ENCODE measurements at regions not wholly inside any gene's neighbourhood (a gene's known extent, or its start where the extent isn't known, plus 50 kb on each side); places are given as distances from the start of the nearest gene placed in this dataset.

- TF ChIP-seq, protein P1, sequence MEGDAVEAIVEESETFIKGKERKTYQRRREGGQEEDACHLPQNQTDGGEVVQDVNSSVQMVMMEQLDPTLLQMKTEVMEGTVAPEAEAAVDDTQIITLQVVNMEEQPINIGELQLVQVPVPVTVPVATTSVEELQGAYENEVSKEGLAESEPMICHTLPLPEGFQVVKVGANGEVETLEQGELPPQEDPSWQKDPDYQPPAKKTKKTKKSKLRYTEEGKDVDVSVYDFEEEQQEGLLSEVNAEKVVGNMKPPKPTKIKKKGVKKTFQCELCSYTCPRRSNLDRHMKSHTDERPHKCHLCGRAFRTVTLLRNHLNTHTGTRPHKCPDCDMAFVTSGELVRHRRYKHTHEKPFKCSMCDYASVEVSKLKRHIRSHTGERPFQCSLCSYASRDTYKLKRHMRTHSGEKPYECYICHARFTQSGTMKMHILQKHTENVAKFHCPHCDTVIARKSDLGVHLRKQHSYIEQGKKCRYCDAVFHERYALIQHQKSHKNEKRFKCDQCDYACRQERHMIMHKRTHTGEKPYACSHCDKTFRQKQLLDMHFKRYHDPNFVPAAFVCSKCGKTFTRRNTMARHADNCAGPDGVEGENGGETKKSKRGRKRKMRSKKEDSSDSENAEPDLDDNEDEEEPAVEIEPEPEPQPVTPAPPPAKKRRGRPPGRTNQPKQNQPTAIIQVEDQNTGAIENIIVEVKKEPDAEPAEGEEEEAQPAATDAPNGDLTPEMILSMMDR (IDR thresholded peaks at IDR 0.05): no peak
- no peak for TF ChIP-seq POLR2AphosphoS5 (IDR thresholded peaks at IDR 0.05)
- TF ChIP-seq POLR2A (IDR thresholded peaks at IDR 0.05): no peak
These were observed 661.8 kb upstream of the RIOK2 start for GRCh38 chr5:97844797-97845196.
